RWPE2 (cell line): ENCODE measurements at regions not wholly inside any gene's neighbourhood (a gene's known extent, or its start where the extent isn't known, plus 50 kb on each side); places are given as distances from the start of the nearest gene placed in this dataset.

ENCODE experiments used
- ATAC-seq: fragments of 200-7000 bp; cut with Tn5 transposase; 3 replicates; pipeline ENCODE4 v1.9.1; 2021; ENCODE audit warnings: low read depth
- DNase-seq: peaks from one replicate; pipeline ENCODE4 v3.0.0-alpha.2; 2020; ENCODE audit warnings: low spot score
- H3K27ac ChIP-seq: fragments of 450-650 bp; 2 replicates; pipeline ENCODE4 v1.5.1; 2017; ENCODE audit warnings: mild to moderate bottlenecking; ENCODE audit not compliant: poor library complexity, severe bottlenecking
- H3K27me3 ChIP-seq: fragments of 250-450 bp; sonication (Bioruptor Pico); 2 replicates; pipeline ENCODE4 v1.5.1; 2021; ENCODE audit warnings: mild to moderate bottlenecking, moderate library complexity; ENCODE audit not compliant: insufficient read depth, poor library complexity, severe bottlenecking
- H3K36me3 ChIP-seq: fragments of 250-450 bp; sonication (Bioruptor Pico); 2 replicates; pipeline ENCODE4 v1.5.1; 2020; ENCODE audit warnings: low read depth, mild to moderate bottlenecking, moderate library complexity
- H3K4me1 ChIP-seq: fragments of 250-450 bp; sonication (Bioruptor Pico); 2 replicates; pipeline ENCODE4 v1.5.1; 2021; ENCODE audit warnings: mild to moderate bottlenecking, moderate library complexity; ENCODE audit not compliant: insufficient read depth, poor library complexity, severe bottlenecking
- H3K4me3 ChIP-seq: fragments of 250-450 bp; sonication (Bioruptor Pico); 2 replicates; pipeline ENCODE4 v1.5.1; 2021; ENCODE audit warnings: mild to moderate bottlenecking, moderate library complexity; ENCODE audit not compliant: severe bottlenecking
- H3K9me3 ChIP-seq: fragments of 250-450 bp; sonication (Bioruptor Pico); 2 replicates; pipeline ENCODE4 v1.5.1; 2021; ENCODE audit warnings: mild to moderate bottlenecking, moderate library complexity; ENCODE audit not compliant: severe bottlenecking
- TF ChIP-seq, protein P1 (sequence below): fragments of 450-650 bp; IDR thresholded peaks from one replicate; pipeline ENCODE4 v1.5.1; 2017; ENCODE audit warnings: mild to moderate bottlenecking, moderate library complexity; ENCODE audit not compliant: poor library complexity, severe bottlenecking

DNA sequence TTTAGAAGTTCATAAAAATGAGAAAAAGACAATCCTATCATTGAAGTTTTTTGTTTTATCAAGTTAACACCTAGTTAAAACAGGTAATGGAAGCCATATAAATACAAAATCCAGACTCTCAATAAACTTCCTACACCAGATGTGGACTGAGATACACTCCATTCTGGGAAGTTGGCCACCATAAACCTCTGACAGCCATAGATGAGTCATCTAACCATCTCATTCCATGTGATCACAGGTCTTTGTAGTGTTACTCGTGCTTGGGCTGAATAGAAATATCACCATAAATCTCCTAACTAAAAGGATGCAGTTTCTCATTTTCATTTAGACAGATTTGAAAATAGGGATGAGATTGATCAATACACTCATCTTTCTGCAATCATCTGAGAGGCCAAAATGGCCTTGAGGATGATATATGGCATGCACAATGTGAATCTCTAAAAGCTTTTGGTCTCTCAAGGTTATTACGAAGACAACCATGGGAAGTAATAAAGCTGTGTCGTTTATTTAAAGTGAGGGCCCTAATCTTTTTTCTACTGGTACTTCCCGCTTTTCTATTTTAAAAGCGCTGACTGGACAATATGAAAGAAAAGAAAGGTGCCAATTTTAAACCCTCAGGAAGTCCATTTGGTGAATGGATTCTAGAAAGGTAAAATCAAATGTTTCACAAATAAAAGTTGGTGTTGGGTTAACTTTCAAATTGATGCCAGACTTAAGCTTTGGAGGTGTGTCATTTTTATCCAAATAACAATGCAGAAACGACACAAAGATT is 155.5 kb downstream of the POLR2M start:
- TF ChIP-seq, protein P1, sequence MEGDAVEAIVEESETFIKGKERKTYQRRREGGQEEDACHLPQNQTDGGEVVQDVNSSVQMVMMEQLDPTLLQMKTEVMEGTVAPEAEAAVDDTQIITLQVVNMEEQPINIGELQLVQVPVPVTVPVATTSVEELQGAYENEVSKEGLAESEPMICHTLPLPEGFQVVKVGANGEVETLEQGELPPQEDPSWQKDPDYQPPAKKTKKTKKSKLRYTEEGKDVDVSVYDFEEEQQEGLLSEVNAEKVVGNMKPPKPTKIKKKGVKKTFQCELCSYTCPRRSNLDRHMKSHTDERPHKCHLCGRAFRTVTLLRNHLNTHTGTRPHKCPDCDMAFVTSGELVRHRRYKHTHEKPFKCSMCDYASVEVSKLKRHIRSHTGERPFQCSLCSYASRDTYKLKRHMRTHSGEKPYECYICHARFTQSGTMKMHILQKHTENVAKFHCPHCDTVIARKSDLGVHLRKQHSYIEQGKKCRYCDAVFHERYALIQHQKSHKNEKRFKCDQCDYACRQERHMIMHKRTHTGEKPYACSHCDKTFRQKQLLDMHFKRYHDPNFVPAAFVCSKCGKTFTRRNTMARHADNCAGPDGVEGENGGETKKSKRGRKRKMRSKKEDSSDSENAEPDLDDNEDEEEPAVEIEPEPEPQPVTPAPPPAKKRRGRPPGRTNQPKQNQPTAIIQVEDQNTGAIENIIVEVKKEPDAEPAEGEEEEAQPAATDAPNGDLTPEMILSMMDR, result no peak
- Histone ChIP-seq H3K9me3 (no peaks in the 10 kb centered on the region), H3K27me3 (no peaks in the 10 kb centered on the region), H3K4me1 (peaks cover 3% of the 10 kb centered on the region), H3K4me3 (no peak overlapping the region), H3K27ac (no peak overlapping the region), H3K36me3 (no peaks in the 10 kb centered on the region)
- ATAC-seq, result peak; percentile 73
- DNase-seq, result no peak

DNA sequence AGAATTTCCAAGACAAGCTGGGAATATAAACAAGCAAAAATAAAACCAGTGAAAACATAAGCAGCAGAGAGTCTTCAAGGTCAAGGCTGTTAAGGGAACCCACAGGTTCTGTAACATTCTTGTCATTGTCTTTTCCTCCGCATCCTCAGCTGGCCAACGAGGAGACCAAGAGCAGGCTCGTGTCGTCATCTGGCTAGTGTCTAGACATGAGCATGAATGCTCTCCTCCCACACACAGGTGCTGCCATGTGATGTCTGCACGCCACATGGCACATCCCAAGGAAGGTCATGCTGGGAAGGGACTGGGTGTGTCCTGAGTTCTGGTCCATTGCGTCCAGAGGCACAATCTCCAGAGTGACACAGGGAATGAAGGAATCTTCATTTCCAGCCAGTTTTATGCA is 156.2 kb downstream of the POLR2M start:
- no peak for ATAC-seq
- H3K4me1 ChIP-seq, result peaks cover 3% of the 10 kb centered on the region
- H3K9me3 ChIP-seq, result no peaks in the 10 kb centered on the region
- H3K27ac ChIP-seq, result no peak overlapping the region
- no peak overlapping the region for H3K4me3 ChIP-seq
- TF ChIP-seq, protein P1, result no peak
- no peak for DNase-seq
- H3K27me3 ChIP-seq, result no peaks in the 10 kb centered on the region
- no peaks in the 10 kb centered on the region for H3K36me3 ChIP-seq

DNA sequence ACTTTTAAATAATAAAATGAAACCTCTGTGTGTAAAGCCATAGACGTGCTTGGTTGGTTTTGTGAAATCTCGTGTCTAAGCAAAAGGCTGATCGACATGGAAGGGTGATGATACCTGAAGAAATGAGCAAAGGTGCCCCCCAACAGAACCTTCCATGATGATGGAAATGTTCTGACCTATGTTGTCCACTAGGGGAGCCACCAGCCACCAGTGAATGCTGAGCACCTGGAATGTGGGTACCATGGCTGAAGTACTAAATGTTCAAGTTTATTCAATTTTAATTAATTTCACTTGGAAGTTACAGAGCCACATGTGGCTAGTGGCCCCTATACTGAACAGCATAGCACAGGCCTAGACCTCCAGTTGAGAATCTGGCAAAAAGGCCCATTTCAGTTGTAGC is 158.8 kb downstream of the POLR2M start:
- no peaks in the 10 kb centered on the region for H3K9me3 ChIP-seq
- no peak overlapping the region for H3K4me3 ChIP-seq
- H3K27me3 ChIP-seq, result no peaks in the 10 kb centered on the region
- no peaks in the 10 kb centered on the region for H3K4me1 ChIP-seq
- H3K27ac ChIP-seq, result no peak overlapping the region
- ATAC-seq (no peak), DNase-seq (no peak)
- no peaks in the 10 kb centered on the region for H3K36me3 ChIP-seq
- TF ChIP-seq, protein P1, result no peak

DNA sequence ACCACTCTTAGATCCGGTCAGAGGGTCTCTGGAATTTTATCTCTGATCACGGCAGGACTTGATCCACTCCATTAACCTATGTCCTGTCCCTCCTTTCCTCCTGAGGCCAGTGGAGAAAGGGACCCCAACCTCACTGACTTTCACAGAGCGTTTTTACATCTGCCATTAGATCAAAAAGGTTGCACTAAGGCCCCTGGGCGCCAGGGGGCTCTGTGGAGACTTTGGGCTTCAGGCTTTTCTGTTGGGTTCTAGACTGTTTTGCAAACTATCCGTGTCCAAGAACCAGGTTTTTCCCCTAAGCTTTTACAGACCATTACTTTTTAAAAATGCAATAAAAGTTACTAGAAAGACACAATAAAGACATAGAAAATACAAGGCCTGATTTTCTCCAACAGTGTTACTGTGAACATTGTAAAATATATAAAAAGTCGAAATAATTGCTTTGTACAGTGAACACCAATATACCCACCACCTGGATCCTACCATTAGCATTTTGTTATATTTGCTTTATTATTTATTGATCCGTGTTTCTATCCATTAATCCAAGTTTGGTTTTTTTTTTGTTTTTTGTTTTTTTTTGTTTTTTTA is 159.7 kb downstream of the POLR2M start:
- no peak overlapping the region for H3K27ac ChIP-seq
- no peaks in the 10 kb centered on the region for H3K36me3 ChIP-seq
- H3K27me3 ChIP-seq, result no peaks in the 10 kb centered on the region
- TF ChIP-seq, protein P1, result peak; percentile 98
- no peak overlapping the region for H3K4me3 ChIP-seq
- no peaks in the 10 kb centered on the region for H3K9me3 ChIP-seq
- no peaks in the 10 kb centered on the region for H3K4me1 ChIP-seq
- no peak for DNase-seq
- ATAC-seq, result peak; percentile 64; the same call in 2 of the 3 replicates
